ENCODE measurements at regions not wholly inside any gene's neighbourhood (a gene's known extent, or its start where the extent isn't known, plus 50 kb on each side); places are given as distances from the start of the nearest gene placed in this dataset.

- TF ChIP-seq POLR2A (IDR thresholded peaks at IDR 0.05) (no peak), CTCF (IDR thresholded peaks at IDR 0.05) (no peak)
Measured at GRCh38 chr5:145470396-145470979, 364.7 kb downstream of the PRELID2 start.

Data from stomach (tissue), 4 donors.